ENCODE measurements at regions not wholly inside any gene's neighbourhood (a gene's known extent, or its start where the extent isn't known, plus 50 kb on each side); places are given as distances from the start of the nearest gene placed in this dataset.
"Not testable (repeated sequence)": the region's sequence is repeated elsewhere in the genome, so short reads cannot be mapped to it uniquely, and the experiment has no call there.

DNA sequence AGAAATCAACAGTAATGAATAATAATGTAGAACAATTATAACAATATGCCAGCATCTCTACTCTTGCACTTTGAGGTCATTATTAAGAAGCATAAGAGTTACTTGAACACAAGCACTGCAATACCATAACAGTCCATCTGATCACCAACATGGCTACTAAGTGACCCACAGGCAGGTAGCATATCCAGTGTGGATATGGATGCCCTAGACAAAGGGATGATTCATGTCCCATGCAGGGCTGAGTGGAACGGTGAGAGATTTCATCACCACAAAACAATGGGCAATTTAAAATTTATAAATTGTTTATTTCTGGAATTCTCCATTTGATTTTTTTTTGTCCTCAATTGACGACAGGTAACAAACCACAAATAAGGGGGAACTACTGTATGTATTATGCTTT, 107.7 kb upstream of the TSC22D2 start:
- DNase-seq, result no peak

DNA sequence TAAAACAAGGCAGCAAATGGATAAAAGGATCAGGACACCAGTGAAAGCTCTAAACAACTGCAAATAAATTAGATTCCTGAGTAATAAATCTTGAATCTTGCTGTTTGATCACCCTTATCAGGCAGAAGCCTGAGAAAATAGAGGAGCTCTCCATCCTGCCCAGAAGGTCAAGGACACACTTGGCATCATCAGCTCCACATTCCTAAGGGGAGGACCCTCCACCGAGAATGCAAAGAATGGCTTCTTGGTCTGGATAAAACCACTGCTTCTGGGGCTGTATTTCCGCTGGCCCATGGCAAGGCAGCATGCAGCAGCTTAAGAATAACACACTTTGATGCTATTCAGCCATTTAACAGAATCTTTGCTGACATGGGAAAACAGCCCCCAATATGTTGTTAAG, 108.9 kb upstream of the TSC22D2 start:
- DNase-seq, result no peak

DNA sequence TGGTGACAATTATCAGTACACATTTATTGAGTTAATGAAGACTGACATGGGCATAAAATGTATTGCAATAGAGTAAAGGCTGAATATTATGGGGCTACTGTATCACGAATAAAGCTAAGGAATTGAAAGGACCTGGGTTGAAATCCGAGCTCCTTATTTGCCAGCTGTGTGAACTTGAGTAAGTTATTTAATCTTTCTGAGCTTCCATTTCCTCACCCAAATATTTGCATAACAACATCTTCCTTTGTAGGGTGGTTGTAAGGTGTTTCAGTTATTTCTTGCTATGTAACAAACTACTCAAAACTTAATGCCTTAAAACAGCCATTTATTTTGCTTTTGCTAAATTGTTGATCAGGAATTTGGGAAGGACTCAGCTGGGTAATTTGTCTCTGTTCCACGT, 111.1 kb upstream of the TSC22D2 start:
- no peak for DNase-seq

DNA sequence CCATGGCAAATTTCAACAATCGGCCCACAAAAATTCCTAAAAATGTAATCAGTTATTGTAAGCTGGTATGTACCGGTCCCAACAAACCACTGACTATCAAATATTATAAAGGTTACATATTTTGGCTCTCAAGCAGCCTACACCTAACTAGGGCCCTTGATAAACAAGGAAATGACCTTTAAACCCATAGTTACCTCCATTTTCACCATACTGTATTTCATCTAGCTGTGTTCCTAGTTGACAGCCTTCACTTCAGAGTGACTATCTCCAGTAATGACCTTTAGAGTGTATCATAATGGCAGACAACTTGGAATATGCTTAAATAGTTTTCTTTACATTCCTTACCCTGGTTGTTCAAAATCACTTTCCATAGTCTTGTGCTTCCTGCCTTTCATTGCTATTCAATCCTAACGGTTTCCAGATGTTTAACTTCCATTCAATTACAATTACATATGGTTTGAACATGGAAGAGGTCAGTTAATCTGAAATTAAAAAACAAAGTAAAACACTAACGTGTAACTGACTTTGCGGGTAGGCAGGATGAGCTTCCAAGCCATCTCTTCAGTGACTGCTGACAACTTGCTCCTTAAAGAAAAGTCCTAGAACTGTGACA, 111.9 kb upstream of the TSC22D2 start:
- DNase-seq, result no peak

DNA sequence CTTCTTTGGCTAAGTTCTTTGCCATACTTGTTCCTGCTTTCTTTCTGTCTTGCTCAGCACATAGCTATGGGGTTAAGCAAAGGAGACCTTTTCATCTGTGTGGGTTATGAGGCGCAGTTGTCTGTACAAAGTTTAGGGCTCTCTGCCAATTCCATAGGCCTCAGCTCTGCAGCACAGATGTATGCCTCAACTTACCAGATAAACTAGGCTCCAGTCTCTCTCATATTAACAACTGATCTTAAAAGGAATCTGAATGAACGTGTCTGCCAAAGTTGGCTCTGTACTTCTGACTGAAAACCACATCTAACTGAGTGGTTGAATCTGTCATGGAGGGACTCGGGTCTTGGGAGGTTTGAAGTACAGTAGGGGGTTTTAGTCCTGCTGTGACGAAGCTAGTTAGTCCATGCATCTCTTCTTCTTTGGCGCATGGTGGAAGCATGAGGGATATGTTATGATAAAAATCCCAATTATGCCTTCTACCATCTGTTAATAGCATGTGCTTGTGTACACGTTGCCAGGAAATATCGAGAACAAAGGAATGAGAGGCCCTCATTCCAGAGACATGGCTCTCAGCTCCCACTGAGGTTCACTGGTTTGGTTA, 114.6 kb upstream of the TSC22D2 start:
- no peak for DNase-seq

DNA sequence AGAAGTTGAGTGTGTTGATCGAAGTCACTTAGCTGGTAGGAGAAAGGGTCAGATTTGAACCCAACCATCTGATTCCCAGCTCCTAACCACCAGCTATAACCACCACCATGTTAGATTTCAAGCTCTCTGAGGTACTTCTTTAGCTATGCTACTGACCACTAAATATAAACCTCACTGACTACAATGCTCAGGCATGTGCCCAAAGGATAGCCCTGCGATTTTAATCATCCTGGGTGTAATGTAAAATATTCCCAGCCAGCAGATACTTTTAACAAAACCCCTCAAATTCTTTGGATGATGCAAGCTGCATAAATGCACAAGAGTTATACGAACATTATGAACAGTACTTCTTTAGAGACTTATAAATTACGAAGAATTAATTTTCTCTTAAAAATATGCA, 115.2 kb upstream of the TSC22D2 start:
- no peak for DNase-seq

DNA sequence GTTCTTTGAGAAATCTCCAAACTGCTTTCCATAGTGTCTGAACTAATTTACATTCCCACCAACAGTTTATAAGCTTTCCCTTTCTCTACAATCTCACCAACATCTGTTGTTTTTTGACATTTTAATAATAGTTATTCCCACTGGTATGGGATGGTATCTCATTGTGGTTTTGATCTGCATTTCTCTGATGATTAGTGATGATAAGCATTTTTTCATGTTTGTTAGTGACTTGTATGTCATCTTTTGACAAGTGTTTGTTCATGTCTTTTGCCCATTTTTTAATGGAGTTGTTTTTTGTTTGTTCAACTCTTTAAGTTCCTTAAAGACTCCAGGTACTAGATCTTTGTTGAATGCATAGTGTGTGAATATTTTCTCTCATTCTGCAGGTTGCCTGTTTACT, 116.6 kb upstream of the TSC22D2 start:
- no peak for DNase-seq

DNA sequence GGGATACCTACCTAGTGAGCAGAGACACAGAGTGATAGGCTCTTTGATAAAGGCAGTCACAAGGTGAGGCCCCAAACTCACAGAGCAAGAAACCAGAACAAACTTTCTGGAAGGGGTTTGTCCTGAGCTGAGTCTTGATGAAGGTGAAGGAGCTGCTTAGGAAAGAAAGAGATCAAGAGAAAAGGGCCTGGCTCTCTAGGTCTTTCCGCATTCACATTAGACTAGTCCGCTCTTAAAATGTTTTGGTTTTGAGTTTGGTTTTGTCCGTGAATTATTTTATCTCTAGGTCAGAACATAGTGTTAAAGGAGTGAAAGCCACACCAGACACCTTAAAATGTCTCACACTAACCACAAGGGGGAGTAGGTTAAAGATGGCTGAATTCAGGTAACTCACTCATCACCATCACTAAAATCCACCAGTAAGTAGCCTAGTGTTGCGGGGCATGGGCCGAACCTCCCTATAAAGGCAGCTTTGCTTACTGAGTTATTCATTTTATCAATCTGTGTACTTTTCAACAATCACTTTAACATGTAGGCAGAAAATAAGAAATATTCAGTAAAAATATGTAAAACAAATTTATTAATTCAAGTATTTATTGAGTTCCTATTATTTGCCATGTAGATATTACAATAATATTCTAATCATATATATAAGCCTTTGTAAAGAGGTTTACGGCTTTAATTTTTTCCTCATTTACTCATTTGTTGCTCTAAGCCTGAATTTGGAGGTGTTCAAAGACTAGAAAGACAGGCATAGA, 121.5 kb upstream of the TSC22D2 start:
- DNase-seq, result no peak

DNA sequence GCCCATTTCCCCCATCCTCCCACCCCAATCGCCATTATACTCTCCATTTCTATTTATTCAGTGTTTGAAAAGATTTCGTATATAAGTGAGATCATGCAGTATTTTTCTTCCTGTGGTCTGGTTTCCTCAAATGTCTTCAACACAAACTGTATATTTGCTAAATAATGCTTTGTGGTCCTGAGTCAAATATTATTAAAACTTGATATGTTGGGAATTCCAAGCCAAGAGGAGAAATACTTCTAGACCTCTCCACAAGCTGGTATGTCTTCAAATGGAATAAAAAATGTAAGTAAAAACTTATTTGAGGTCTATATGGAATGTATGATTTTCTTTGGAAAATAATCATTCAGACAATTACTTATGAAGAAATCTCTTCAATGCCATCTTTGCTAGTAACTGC, 122.5 kb upstream of the TSC22D2 start:
- DNase-seq, result no peak

DNA sequence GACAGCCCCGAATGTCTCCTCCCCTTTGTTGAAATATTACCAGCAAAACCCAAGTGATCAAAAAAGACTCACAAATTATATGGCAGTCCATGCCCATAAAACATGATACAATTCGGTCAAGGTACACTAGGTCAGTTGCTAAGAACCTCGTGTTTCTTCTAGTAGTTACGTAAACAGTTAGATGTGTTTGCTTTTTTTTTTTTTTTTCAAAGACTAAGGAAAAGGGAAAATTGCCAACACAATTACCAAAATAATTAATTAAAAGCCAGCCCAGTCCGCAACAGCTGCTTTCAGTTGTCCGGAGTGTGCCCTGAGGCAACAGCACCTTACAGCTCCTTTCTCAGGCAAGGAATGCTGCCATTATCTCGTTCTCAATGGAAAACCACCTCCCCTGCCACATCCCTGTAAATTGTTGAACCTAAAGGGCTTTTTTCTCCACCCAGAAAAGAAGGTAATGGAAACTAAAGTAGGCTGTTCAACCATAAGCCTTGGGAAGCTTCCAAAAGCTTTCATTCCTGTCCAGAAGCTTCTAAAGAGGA, 129.2 kb upstream of the TSC22D2 start:
- no peak for DNase-seq

DNA sequence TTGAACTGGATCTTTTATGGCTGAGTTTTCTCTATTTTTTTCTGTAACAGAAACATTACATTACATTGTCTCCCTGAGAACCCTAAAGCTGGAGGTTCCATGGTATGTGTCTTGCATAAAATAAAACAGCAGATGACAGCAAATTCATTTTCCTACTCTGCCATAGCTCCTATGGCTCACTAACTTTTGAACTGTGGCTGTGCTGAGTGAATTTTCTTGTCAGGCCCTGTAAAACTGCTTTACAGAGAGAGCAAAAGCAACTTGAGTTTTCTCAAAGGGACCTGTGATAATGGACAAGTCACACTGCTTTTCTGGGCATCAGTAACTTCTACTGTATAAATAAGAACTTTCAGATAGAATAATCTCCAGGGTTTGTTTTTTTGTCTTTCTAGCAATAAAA, 129.9 kb upstream of the TSC22D2 start:
- no peak for DNase-seq

DNA sequence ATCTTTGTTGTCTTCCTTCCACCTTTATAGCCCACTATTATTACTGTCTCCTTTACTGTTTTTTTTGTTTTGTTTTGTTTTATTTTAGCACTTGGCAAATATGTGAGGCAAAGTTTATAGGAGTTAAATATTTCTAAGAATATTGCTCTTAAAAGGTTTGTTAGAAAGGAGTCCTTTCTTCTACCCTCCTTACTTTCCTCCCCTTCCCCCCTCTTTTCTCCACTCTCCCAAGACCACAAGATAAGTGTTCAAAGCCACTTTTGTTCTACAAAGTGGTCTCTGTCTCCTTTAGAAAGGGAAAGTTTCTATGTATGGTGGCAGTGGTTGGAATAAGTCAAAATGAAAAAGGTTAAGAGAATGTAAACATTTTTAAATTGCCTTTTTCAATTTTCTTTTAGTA, 130.7 kb upstream of the TSC22D2 start:
- no peak for DNase-seq

DNA sequence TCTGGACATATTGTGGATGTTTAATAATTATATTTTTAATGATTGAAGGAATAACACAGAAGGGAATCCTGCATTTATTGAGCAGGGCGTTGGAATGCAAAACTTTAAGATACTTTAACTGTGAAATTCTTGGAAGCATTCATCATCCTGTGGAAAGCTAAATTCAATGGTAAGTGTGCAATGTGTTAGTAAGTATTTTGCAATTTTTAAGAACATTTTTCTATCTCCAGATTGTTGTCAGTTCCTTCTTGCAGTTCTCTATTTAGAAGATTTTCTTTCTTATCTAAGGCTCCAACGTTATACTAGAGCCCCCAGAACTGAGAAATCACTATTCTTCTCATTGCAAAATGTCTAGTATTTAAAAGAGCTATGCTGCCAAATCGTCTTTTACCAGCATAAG, 132.2 kb upstream of the TSC22D2 start:
- DNase-seq, result no peak

DNA sequence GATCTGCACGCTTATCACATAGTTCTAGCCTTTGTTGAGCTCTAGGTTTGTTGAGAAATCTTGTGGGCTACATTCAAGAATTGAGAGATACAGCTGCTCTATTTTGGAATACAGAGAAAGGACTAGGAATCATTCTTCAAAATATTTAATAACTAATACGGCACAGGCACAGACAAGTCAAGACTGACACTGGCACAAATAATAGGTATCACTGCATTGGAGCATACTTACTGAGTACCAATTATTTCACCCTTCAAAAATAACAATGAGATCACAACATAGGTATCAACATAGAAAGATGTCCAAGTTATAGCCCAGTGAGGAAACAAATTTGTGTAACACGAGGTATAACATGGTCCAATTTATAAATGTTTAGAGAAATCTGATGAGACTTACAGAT, 133.7 kb upstream of the TSC22D2 start:
- no peak for DNase-seq

DNA sequence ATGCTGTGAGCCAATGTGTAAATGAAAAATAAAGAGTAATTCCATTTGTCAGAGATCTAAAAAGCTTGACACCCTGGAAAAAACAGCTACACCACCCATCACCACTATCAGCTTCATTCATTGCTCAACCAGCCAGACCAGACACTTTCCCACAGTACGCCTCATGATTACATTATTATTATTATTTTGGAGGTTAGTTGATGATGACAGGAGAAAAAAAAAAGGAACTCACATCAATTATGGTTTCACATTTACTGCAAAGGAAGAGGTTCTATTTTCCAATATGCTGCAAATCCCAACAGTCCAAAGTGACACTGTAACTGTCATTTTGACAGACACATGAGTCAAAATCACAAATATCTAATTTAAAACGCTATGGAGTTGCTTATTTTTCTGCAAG, 134.7 kb upstream of the TSC22D2 start:
- DNase-seq, result no peak

DNA sequence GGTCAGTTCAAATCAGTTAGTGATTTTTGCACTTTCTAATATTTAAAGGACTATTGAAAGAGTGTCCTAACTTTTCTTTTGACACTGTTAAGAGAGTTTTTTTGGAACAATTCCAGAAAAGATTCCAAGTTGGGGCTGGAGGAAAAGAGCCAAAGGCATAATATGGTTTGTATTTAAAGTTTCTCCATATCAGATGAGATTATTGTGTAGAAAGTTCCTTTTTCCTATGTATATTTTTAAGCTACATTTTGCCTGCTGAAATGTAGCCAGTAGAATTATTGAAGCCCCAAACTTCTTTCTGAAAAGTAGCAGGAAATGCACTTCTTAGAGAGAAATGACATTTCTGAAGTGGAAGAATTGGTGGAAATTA, 136.5 kb upstream of the TSC22D2 start:
- no peak for DNase-seq

DNA sequence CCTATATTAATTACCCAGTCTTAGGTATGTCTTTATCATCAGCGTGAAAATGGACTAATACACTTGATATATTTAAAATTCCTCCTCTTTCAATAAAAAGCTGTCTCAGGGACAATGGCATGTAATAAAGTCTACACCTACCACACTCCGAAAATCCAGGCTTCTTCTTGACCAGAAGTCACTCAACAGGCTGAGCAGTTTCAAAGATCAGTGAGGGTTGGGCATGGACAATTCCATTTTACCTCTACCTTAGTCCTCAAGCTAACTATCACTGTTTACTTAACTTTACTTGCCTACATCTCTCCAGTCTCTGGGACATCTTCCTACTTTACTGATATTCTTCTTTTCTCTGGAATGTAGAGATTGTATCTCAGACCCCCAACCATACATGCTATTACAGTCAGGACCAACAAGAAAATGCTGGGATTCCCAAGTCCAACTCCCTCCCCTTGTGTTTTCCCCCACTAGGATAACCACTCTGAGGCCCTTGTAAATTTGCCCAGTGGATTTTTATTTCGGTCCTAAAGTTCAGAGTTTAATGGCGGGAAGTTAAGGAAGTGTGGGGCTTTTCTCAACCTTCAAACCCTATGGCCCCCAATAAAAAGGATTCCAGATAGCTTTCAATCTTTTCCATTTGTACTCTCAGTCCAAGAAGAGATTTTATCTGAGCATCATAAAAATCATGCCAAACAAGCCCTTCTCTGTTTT, 137.1 kb upstream of the TSC22D2 start:
- no peak for DNase-seq

DNA sequence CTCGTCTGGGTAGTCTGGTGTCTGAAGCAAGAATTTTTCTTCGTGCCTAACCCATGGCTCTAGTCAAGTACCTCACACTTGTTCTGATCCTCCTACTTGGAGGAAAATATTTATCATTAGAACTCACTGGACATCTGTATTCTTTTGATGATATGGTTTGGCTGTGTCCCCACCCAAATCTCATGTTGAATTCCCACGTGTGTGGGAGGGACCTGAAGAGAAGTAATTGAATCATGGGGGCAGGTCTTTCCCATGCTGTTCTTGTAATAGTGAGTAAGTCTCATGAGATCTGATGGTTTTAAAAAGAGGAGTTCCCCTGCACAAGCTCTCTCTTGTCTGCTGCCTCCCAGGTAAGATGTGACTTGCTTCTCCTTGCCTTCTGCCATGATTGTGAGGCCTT, 137.7 kb upstream of the TSC22D2 start:
- DNase-seq, result not testable (repeated sequence)

DNA sequence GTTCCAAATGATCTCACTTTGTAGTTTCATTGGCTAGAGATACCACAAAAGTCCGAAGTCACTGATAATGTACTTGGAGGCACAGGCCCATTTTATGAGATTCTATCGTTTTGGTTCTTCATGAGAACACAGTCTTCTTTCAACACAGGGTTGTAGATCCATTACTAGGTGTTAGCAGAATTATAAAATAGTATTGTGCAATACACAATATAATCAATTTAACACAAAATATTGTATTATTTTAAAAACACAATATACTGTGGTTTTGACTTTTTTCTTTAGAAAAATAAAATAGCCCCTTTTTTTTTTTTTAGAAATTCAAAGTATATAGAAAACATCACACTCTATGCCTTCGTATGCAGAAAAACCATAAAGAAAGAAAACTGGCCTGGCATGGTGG, 138.6 kb upstream of the TSC22D2 start:
- no peak for DNase-seq

DNA sequence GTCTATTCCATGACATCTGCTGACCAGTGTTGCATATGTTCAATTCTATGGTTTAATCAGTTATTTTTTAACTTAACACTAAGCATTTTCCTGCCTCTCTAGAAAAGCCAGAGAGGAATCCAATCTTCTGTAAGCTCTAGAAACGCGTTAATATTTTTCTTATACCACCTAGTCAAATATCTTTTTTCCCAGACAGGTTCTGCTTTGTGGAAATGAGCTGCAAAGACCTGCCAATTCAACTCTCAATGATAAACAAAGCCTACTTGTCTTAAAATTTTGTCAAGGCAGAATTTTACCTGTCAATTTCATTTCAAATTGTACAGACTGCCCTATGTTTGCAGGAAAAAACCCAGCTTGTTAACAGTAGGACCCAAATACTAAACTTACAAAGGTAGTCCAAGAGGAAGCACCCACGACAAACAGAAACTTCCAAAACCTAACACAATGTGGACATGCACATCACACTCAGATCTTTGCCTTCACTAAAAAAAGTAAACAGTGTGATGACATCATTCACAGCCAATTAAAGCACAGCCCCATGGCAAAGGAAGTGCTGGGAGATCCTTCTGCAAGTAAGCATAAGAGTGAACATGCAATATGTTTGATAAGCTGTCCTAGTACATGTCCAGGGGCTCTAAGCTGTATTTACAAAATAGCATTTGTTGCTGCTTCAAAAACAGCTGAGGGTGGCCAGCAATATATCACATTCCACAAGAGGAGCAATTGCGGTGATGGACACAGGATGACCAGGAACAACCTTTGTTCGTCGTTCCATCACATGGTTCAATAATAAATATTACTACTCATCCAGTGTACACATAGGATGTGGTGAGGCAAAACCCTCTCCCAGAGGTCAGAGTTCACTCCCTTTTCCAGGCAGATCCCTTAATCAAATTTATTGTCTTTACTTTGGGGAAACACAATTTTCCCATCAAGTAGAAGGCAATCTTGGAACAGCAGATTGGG, 139.4 kb upstream of the TSC22D2 start:
- no peak for DNase-seq

DNA sequence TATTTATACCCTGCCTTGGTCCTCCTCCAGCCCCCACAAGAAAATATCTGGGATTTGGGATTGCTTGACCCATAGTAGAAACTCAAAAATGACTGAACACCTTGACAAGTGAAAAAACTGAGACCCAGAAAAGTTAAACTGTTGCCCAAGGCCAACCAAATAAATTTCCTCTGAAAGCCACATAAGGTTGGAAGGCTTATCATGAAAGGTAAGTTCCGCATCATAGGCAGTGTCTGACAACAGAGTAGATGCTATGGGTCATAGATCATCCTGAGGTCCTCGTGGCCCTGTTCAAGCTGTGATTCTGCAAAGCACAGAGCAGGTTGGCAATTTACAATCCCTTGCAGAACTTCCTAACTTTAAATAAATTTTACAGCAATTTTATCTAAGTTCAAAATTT, 140.8 kb upstream of the TSC22D2 start:
- no peak for DNase-seq

DNA sequence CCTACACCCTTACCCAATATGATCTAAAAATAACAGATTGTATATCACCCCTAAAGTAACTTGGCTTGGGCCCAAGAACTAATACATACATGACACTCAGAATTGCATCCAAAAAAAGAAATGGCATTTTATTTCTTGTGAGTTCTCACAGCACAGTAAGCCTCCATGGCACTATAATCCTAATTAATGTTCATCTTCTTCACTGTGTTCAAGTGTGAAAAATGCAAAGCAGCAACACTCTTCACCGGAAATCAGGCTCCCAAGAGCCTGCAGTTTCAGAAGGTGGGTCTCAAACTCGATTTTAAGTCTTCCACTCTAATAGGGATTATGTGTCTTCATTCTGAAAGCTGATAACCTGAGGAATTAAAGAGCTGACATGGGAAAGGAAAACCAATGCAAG, 142.8 kb upstream of the TSC22D2 start:
- no peak for DNase-seq
